GM12872 (cell line): ENCODE measurements at regions not wholly inside any gene's neighbourhood (a gene's known extent, or its start where the extent isn't known, plus 50 kb on each side); places are given as distances from the start of the nearest gene placed in this dataset.

ENCODE experiments used
- CTCF ChIP-seq: IDR thresholded peaks from 3 replicates; pipeline ENCODE4 v1.5.1; 2011; ENCODE audit warnings: low read depth, mild to moderate bottlenecking, low read length, moderate library complexity; ENCODE audit not compliant: insufficient read depth

- TF ChIP-seq CTCF: no peak
Observed at GRCh38 chr12:114592946-114593345, 91.0 kb downstream of the TBX3 start.

GRCh38 chr12:114588061-114588460, 95.9 kb downstream of the TBX3 start:
- no peak for TF ChIP-seq CTCF

GRCh38 chr12:114580306-114580705, 103.7 kb downstream of the TBX3 start:
- TF ChIP-seq CTCF: no peak

- TF ChIP-seq CTCF: no peak
Observed at GRCh38 chr12:114579389-114579788, 104.6 kb downstream of the TBX3 start.

GRCh38 chr12:114562654-114563053, 121.3 kb downstream of the TBX3 start:
- TF ChIP-seq CTCF: no peak

GRCh38 chr12:114555451-114555850, 128.5 kb downstream of the TBX3 start:
- TF ChIP-seq CTCF: no peak

GRCh38 chr12:114547636-114548035, 136.3 kb downstream of the TBX3 start:
- no peak for TF ChIP-seq CTCF

GRCh38 chr12:114530417-114530816, 124.5 kb upstream of the TBX5 start:
- no peak for TF ChIP-seq CTCF
